HUES6 (cell line): ENCODE measurements at regions not wholly inside any gene's neighbourhood (a gene's known extent, or its start where the extent isn't known, plus 50 kb on each side); places are given as distances from the start of the nearest gene placed in this dataset.

ENCODE experiments used
- H3K27ac ChIP-seq: 2 replicates; pipeline ENCODE4 v1.7.0; 2013; ENCODE audit warnings: low read depth, mild to moderate bottlenecking, low read length, inconsistent platforms
- H3K27me3 ChIP-seq: 2 replicates; pipeline ENCODE4 v1.6.1; 2013; ENCODE audit warnings: low read length; ENCODE audit not compliant: control insufficient read depth, insufficient read depth
- H3K36me3 ChIP-seq: 2 replicates; pipeline ENCODE4 v1.6.1; 2013; ENCODE audit warnings: low read length; ENCODE audit not compliant: control insufficient read depth, insufficient read depth
- H3K4me1 ChIP-seq: 2 replicates; pipeline ENCODE4 v1.6.1; 2013; ENCODE audit warnings: low read length; ENCODE audit not compliant: control insufficient read depth, insufficient read depth
- H3K4me3 ChIP-seq: 2 replicates; pipeline ENCODE4 v1.5.1; 2013; ENCODE audit warnings: low read depth, low read length
- H3K9ac ChIP-seq: one replicate; pipeline ENCODE4 v1.6.1; 2013; ENCODE audit warnings: mild to moderate bottlenecking, low read length
- H3K9me3 ChIP-seq: 2 replicates; pipeline ENCODE4 v1.6.1; 2013; ENCODE audit warnings: low read depth, low read length; ENCODE audit not compliant: control insufficient read depth, insufficient read depth

DNA sequence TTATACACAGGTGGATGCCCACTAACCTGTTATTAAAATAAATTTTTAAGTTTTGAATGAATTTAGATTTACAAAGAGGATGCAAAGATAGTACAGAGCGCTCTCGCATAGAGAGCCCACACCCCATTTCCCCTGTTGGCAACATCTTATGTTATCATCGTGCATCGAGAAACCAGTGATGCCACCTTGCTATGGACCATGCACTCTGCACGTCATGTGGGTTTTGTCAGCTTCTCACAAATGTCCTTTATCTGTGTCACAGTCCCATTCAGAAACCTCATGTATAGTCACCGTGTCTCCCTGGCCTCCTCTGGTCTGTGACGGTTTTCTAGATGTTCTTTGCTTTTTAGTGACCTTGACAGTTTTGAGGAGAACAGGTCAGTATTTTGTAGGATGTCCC lies 60.0 kb downstream of the ING1 start:
- H3K27me3 ChIP-seq = no peaks in the 10 kb centered on the region; the same call in 1 of the 2 replicates
- no peak overlapping the region for H3K4me3 ChIP-seq
- no peaks in the 10 kb centered on the region for H3K4me1 ChIP-seq
- no peak overlapping the region for H3K27ac ChIP-seq
- no peaks in the 10 kb centered on the region for H3K9me3 ChIP-seq
- H3K9ac ChIP-seq = no peak overlapping the region
- no peaks in the 10 kb centered on the region for H3K36me3 ChIP-seq

DNA sequence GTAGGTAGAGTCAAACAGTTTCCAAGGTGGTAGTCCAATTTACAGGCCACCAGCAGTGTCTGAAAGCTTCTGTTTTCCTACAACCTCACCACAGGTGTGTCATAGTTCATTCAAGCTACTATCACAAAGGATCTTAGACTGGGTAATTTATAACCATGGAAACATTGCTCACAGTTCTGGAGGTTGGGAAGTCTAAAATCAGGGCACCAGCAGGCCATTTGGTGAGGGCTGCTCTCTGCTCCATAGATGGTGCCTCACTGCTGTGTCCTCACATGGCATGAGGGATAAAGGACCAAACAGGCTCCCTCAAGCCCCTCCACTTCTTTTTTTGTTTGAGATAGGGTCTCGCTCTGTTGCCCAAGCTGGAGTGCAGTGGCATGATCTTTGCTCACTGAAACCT lies 60.6 kb downstream of the ING1 start:
- Histone ChIP-seq H3K27ac (no peak overlapping the region), H3K9me3 (no peaks in the 10 kb centered on the region), H3K9ac (no peak overlapping the region), H3K4me1 (no peaks in the 10 kb centered on the region), H3K4me3 (no peak overlapping the region), H3K27me3 (no peaks in the 10 kb centered on the region; the same call in 1 of the 2 replicates), H3K36me3 (no peaks in the 10 kb centered on the region)

DNA sequence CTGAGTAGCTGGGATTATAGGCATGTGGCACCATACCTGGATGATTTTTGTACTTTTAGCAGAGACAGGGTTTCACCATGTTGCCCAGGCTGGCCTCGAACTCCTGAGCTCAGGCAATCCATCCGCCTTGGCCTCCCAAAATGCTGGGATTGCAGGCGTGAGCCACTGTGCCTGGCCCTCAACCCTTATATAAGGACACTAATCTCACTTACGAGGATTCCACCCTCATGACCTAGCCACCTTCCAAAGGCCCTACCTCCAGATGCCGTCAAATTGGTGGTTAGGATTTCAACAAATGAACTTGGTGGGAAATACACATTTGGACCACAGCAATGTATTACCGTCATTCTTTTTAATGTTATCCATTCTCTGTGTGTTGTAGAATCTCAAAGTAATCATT lies 61.0 kb downstream of the ING1 start:
- H3K4me1 ChIP-seq = no peaks in the 10 kb centered on the region
- no peaks in the 10 kb centered on the region; the same call in 1 of the 2 replicates for H3K27me3 ChIP-seq
- no peak overlapping the region for H3K27ac ChIP-seq
- H3K4me3 ChIP-seq = no peak overlapping the region
- no peaks in the 10 kb centered on the region for H3K36me3 ChIP-seq
- no peak overlapping the region for H3K9ac ChIP-seq
- no peaks in the 10 kb centered on the region for H3K9me3 ChIP-seq

DNA sequence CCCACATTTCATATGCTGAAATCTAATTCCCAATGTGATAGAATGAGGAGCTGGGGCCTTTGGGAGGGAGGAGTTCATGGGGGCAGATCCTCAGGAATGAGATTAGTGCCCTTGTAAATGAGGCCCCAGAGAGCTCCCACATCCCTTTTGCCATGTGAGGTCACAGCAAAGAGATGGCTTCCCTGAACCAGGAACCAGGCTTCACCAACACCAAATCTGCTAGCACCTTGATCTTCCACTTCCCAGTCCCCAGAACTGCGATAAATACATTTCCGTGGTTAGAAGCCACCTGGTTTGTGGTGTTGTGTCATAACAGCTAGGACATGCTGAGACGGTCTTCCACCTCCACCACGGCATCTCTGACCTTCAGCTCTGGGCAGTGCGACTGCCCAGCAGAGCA lies 62.1 kb downstream of the ING1 start:
- Histone ChIP-seq H3K9ac (no peak overlapping the region), H3K4me1 (no peaks in the 10 kb centered on the region), H3K27ac (no peak overlapping the region), H3K36me3 (no peaks in the 10 kb centered on the region), H3K4me3 (no peak overlapping the region), H3K27me3 (no peaks in the 10 kb centered on the region; the same call in 1 of the 2 replicates), H3K9me3 (no peaks in the 10 kb centered on the region)

DNA sequence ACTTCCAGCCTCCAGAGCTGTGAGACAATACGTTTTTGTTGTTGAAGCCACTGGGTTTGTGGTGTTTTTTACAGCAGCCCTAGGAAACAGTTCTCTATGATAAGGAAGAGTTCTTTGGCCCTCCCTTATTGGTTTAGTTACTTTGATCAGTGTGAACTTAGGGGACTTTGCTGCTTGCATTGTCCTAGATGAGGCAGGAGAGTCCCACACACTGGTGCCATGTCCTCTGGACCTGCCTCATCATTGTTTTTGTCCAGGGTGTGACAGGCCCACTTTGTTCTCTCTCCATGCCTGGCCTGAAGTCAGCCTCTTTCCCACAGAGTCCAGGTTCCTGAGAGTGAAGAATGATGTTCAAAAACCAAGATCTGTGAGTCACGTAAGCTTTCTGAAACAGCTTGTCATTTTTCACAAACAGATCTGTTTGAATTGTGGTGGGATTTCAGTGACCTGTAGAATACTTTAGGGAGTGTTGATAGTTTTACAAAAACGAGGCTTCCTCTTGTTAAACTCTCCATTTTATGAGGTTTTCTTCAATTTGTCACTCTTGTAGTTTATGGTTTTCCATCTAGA lies 63.8 kb downstream of the ING1 start:
- Histone ChIP-seq H3K27ac (no peak overlapping the region), H3K9ac (no peak overlapping the region), H3K9me3 (peaks cover 12% of the 10 kb centered on the region), H3K4me1 (no peaks in the 10 kb centered on the region), H3K4me3 (no peak overlapping the region), H3K36me3 (no peaks in the 10 kb centered on the region), H3K27me3 (no peaks in the 10 kb centered on the region; the same call in 1 of the 2 replicates)

DNA sequence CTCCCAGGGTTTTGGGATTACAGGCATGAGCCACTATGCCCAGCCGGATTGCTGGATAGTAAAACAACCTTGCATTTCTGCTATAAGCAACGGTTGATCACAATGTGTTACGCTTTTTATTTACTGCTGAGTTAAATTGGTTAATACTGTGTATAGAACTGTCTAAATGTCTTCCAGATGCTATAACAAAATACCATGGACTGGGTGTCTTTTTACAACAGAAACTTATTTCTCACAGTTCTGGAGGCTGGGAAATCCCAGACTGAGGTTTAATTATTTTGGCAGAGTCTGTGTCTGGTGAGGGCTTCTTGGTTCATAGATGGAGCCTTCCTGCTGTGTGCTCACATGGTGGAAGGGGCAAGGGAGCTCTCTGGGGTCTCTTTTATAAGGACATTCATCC lies 65.5 kb downstream of the ING1 start:
- Histone ChIP-seq H3K36me3 (no peaks in the 10 kb centered on the region), H3K9ac (no peak overlapping the region), H3K27ac (no peak overlapping the region), H3K4me1 (no peaks in the 10 kb centered on the region), H3K27me3 (no peaks in the 10 kb centered on the region), H3K9me3 (peaks cover 27% of the 10 kb centered on the region), H3K4me3 (no peak overlapping the region)

DNA sequence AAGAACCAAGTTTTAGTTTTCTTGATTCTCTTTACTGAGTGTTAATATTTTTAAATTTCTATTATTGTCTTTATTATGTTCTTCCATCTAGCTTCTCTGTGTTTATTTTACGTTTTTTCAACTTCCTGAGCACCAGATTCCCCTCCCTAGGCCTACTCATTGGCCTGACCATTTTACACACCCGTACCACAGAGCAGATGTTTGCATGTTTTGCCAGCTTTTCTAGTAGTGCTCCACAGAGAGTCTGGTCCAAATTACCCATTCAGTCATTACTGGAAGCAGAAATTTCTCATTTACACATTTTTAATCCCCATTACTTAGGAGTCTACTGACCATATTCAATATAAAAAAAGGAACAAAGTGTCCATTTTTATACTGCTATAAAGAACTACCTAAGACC lies 66.9 kb downstream of the ING1 start:
- Histone ChIP-seq H3K9me3 (peaks cover 38% of the 10 kb centered on the region), H3K27me3 (no peaks in the 10 kb centered on the region), H3K9ac (no peak overlapping the region), H3K4me1 (no peaks in the 10 kb centered on the region), H3K36me3 (no peaks in the 10 kb centered on the region), H3K4me3 (no peak overlapping the region), H3K27ac (no peak overlapping the region)

DNA sequence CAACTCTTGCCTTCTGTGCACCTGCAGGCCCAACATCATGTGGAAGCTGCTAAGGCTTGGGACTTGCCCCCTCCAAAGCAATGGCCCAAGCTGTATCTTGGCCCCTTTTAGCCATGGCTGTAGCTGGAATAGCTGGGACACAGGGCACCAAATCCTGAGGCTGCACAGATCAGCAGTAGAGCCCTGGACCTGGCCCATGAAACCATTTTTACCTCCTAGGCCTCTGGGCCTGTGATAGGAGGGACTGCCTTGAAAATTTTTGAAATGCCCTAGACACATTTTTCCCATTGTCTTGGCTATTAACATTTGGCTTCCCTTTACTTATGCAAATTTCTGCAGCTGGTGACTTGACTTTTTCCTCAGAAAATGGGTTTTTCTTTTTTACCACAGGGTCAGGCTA lies 68.7 kb downstream of the ING1 start:
- no peaks in the 10 kb centered on the region for H3K4me1 ChIP-seq
- no peak overlapping the region for H3K4me3 ChIP-seq
- H3K9me3 ChIP-seq = peaks cover 38% of the 10 kb centered on the region
- H3K36me3 ChIP-seq = no peaks in the 10 kb centered on the region
- no peak overlapping the region for H3K9ac ChIP-seq
- no peak overlapping the region for H3K27ac ChIP-seq
- H3K27me3 ChIP-seq = no peaks in the 10 kb centered on the region

DNA sequence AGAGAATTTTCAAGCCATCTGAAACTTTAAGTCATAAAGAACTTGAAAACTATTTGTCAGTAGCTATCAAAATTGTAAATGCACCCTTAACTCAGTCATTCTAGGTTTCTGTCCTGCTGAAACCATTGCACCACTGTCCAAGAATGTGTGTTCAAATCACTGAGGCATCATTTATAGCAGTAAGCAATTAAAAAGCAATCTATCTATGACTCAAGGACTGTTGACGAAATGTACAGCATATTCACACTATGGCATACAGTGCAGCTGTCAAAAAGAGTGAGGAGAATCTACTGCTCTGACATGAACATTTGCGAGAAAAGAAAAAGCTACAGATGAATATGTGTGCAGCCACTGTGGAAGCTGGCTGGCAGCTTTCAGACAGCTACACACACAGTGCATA lies 71.2 kb downstream of the ING1 start:
- Histone ChIP-seq H3K27ac (no peak overlapping the region), H3K27me3 (no peaks in the 10 kb centered on the region), H3K4me1 (no peaks in the 10 kb centered on the region), H3K36me3 (no peaks in the 10 kb centered on the region), H3K4me3 (no peak overlapping the region), H3K9ac (no peak overlapping the region), H3K9me3 (peaks cover 38% of the 10 kb centered on the region)

DNA sequence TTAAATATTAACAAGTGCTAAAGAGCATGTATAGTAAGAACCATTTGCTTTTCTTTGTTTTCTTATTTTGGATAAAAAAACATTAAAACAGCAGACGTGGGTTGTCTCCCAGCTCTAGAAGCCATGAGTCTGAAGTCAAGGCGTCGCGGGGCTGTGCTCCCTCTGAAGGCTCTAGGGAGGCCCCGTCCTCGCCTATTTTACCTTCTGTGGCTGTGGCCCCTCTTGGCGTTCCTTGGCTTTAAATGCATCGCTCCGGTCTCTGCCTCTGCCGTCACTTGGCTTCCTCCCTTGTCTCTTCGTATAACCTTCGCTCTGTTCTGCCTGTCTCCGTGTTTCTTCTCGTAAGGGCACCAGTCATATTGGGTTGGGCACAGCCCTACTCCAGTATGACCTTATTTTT lies 75.3 kb downstream of the ING1 start:
- Histone ChIP-seq H3K9ac (no peak overlapping the region), H3K4me1 (no peaks in the 10 kb centered on the region), H3K9me3 (peaks cover 30% of the 10 kb centered on the region), H3K4me3 (no peak overlapping the region), H3K27ac (no peak overlapping the region), H3K36me3 (no peaks in the 10 kb centered on the region), H3K27me3 (no peaks in the 10 kb centered on the region)

DNA sequence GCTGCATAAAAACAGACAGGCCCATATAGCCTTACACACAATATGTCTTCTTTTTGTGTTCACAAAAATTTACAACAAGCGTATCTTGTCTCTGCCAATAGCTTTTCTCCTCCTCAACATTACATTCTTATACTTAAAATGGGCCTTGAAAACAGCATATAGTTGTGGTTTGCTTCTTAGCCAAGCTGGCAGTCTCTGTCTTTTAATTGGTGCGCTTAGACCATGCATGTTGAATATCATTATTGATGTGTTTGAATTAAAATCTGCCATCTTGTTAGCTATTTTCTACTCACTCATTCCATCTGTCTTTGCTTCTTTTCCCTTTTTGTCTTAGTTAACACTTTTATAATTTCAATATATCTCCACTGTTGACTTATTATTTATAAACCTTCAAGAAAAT lies 76.4 kb downstream of the ING1 start:
- H3K27ac ChIP-seq = no peak overlapping the region
- H3K4me3 ChIP-seq = no peak overlapping the region
- peaks cover 20% of the 10 kb centered on the region for H3K9me3 ChIP-seq
- no peaks in the 10 kb centered on the region for H3K36me3 ChIP-seq
- no peak overlapping the region for H3K9ac ChIP-seq
- H3K27me3 ChIP-seq = no peaks in the 10 kb centered on the region
- H3K4me1 ChIP-seq = peaks cover under 1% of the 10 kb centered on the region; the same call in 1 of the 2 replicates

DNA sequence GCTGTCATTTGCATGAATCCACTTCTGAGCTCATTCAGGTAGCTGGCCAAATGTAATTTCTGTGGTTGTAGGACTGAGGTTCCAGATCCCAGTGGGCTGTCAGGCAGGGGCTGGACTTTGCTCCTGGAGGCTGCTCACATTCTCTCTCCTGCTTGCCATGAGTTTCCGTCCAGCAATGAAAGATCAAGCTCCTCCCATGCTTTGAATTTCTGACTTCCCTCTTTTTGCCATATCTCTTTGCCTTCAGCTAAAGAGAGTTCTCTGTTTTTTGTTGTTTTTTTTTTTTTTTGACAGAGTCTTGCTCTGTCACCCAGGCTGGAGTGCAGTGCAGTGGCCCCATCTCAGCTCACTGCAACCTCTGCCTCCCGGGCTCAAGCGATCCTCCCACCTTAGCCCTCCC lies 76.9 kb downstream of the ING1 start:
- no peak overlapping the region for H3K9ac ChIP-seq
- H3K9me3 ChIP-seq = peaks cover 18% of the 10 kb centered on the region
- H3K27ac ChIP-seq = no peak overlapping the region
- H3K27me3 ChIP-seq = no peaks in the 10 kb centered on the region
- H3K36me3 ChIP-seq = no peaks in the 10 kb centered on the region
- H3K4me1 ChIP-seq = peaks cover 3% of the 10 kb centered on the region; the same call in 1 of the 2 replicates
- H3K4me3 ChIP-seq = no peak overlapping the region
